ENCODE measurements at regions not wholly inside any gene's neighbourhood (a gene's known extent, or its start where the extent isn't known, plus 50 kb on each side); places are given as distances from the start of the nearest gene placed in this dataset.

GRCh38 chr6:103122766-103123601, 1729.5 kb downstream of the GRIK2 start:
- H2AFZ ChIP-seq (ENCODE audit: low read length): no peak overlapping the region
- H3K27me3 ChIP-seq (ENCODE audit: low read length): no peaks in the 10 kb centered on the region

GRCh38 chr6:103119056-103119455, 1725.5 kb downstream of the GRIK2 start:
- DNase-seq (no peak), ATAC-seq (no peak)
- CTCF ChIA-PET: no interaction called here
- Histone ChIP-seq H3K4me2 (ENCODE audit: low read length) (no peak overlapping the region), H3K27me3 (ENCODE audit: low read length) (no peaks in the 10 kb centered on the region), H3K9me3 (ENCODE audit: low read length) (no peaks in the 10 kb centered on the region), H3K4me3 (ENCODE audit: low read length) (no peak overlapping the region), H3K4me1 (ENCODE audit: insufficient read depth, low read length) (no peaks in the 10 kb centered on the region), H3K79me2 (ENCODE audit: low read length) (no peaks in the 10 kb centered on the region), H3K27ac (ENCODE audit: low read length) (no peak overlapping the region), H3K36me3 (ENCODE audit: low read depth, low read length) (no peaks in the 10 kb centered on the region), H3K9ac (ENCODE audit: low read length) (no peak overlapping the region), H4K20me1 (ENCODE audit: low read length) (no peaks in the 10 kb centered on the region), H3F3A (ENCODE audit: low read length, unreplicated experiment) (no peaks in the 10 kb centered on the region), H2AFZ (ENCODE audit: low read length) (no peak overlapping the region), H3K9me2 (replicated peaks; ENCODE audit: low read length) (no peaks in the 10 kb centered on the region)
- BruUV-seq (replicated peaks): no TSS peak
- TF ChIP-seq EZH2phosphoT487 (IDR thresholded peaks at IDR 0.05; ENCODE audit: borderline replicate concordance, low read length) (no peak), EZH2 (IDR thresholded peaks at IDR 0.05; ENCODE audit: low read length, unreplicated experiment) (no peak)
- TF ChIP-seq, protein P1, sequence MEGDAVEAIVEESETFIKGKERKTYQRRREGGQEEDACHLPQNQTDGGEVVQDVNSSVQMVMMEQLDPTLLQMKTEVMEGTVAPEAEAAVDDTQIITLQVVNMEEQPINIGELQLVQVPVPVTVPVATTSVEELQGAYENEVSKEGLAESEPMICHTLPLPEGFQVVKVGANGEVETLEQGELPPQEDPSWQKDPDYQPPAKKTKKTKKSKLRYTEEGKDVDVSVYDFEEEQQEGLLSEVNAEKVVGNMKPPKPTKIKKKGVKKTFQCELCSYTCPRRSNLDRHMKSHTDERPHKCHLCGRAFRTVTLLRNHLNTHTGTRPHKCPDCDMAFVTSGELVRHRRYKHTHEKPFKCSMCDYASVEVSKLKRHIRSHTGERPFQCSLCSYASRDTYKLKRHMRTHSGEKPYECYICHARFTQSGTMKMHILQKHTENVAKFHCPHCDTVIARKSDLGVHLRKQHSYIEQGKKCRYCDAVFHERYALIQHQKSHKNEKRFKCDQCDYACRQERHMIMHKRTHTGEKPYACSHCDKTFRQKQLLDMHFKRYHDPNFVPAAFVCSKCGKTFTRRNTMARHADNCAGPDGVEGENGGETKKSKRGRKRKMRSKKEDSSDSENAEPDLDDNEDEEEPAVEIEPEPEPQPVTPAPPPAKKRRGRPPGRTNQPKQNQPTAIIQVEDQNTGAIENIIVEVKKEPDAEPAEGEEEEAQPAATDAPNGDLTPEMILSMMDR (conservative IDR thresholded peaks at IDR 0.05; ENCODE audit: low read depth, low read length): no peak
- POLR2A ChIA-PET (ENCODE audit: unreplicated experiment): no interaction called here
- intact Hi-C loops (cut with micrococcal nuclease): no loop called here

More at GRCh38 chr6:103122766-103123601, 1729.5 kb downstream of the GRIK2 start:
- Histone ChIP-seq H3K4me2 (ENCODE audit: low read length) (no peak overlapping the region), H3K9me3 (ENCODE audit: low read length) (no peaks in the 10 kb centered on the region), H3K36me3 (ENCODE audit: low read depth, low read length) (no peaks in the 10 kb centered on the region), H3K4me3 (ENCODE audit: low read length) (no peak overlapping the region), H3K9me2 (replicated peaks; ENCODE audit: low read length) (no peaks in the 10 kb centered on the region), H3F3A (ENCODE audit: low read length, unreplicated experiment) (no peaks in the 10 kb centered on the region), H3K9ac (ENCODE audit: low read length) (no peak overlapping the region), H3K79me2 (ENCODE audit: low read length) (no peaks in the 10 kb centered on the region), H4K20me1 (ENCODE audit: low read length) (no peaks in the 10 kb centered on the region), H3K4me1 (ENCODE audit: insufficient read depth, low read length) (no peaks in the 10 kb centered on the region), H3K27ac (ENCODE audit: low read length) (no peak overlapping the region)
- TF ChIP-seq, protein P1 (conservative IDR thresholded peaks at IDR 0.05; ENCODE audit: low read depth, low read length): peak; percentile 76
- TF ChIP-seq EZH2phosphoT487 (IDR thresholded peaks at IDR 0.05; ENCODE audit: borderline replicate concordance, low read length): no peak
- POLR2A ChIA-PET (ENCODE audit: unreplicated experiment): no interaction called here
- CTCF ChIA-PET: interaction anchor here (0.6 to 0.9 kb wide), 4 partner anchors 199 to 916 kb away, joined by 3 to 10 read pairs (median 6); no protein-coding TSS in a partner anchor
- ATAC-seq (peak; percentile 80), DNase-seq (peak; percentile 62)
- intact Hi-C loops (cut with micrococcal nuclease): loop anchor here (1.0 to 10.0 kb wide), 3 partner anchors 152 to 1728 kb away; partner anchors contain the start of gene GRIK2
- BruUV-seq (replicated peaks): no TSS peak

- no peak overlapping the region for H3K27ac ChIP-seq (ENCODE audit: low read length)
- ATAC-seq (no peak), DNase-seq (no peak)
- H2AFZ ChIP-seq (ENCODE audit: low read length): no peak overlapping the region
- intact Hi-C loops (cut with micrococcal nuclease): no loop called here
- H3K9ac ChIP-seq (ENCODE audit: low read length): no peak overlapping the region
- no TSS peak for BruUV-seq (replicated peaks)
- CTCF ChIA-PET: no interaction called here
- POLR2A ChIA-PET (ENCODE audit: unreplicated experiment): no interaction called here
- no peaks in the 10 kb centered on the region for H3K79me2 ChIP-seq (ENCODE audit: low read length)
- no peaks in the 10 kb centered on the region for H4K20me1 ChIP-seq (ENCODE audit: low read length)
- H3K9me2 ChIP-seq (replicated peaks; ENCODE audit: low read length): no peaks in the 10 kb centered on the region
- no peak overlapping the region for H3K4me2 ChIP-seq (ENCODE audit: low read length)
- no peaks in the 10 kb centered on the region for H3F3A ChIP-seq (ENCODE audit: low read length, unreplicated experiment)
- no peak overlapping the region for H3K4me3 ChIP-seq (ENCODE audit: low read length)
- no peaks in the 10 kb centered on the region for H3K27me3 ChIP-seq (ENCODE audit: low read length)
- no peaks in the 10 kb centered on the region for H3K9me3 ChIP-seq (ENCODE audit: low read length)
- TF ChIP-seq EZH2phosphoT487 (IDR thresholded peaks at IDR 0.05; ENCODE audit: borderline replicate concordance, low read length): no peak
- TF ChIP-seq EZH2 (IDR thresholded peaks at IDR 0.05; ENCODE audit: low read length, unreplicated experiment): no peak
- TF ChIP-seq, protein P1 (conservative IDR thresholded peaks at IDR 0.05; ENCODE audit: low read depth, low read length): no peak
- H3K36me3 ChIP-seq (ENCODE audit: low read depth, low read length): no peaks in the 10 kb centered on the region
- H3K4me1 ChIP-seq (ENCODE audit: insufficient read depth, low read length): no peaks in the 10 kb centered on the region
These were observed 1721.1 kb downstream of the GRIK2 start for GRCh38 chr6:103114582-103114981.

All from PC-3 (cell line).